ENCODE measurements at regions not wholly inside any gene's neighbourhood (a gene's known extent, or its start where the extent isn't known, plus 50 kb on each side); places are given as distances from the start of the nearest gene placed in this dataset.

- no peak for TF ChIP-seq JUNB (IDR thresholded peaks at IDR 0.05)
- no peak for TF ChIP-seq CTCF (IDR thresholded peaks at IDR 0.05)
- TF ChIP-seq CHD4 (IDR thresholded peaks at IDR 0.05; ENCODE audit: borderline replicate concordance), result no peak
- no peak for TF ChIP-seq POLR2A (IDR thresholded peaks at IDR 0.05; ENCODE audit: low read length)
- no peak for TF ChIP-seq HDAC2 (IDR thresholded peaks at IDR 0.05)
- no peak for TF ChIP-seq REST (IDR thresholded peaks at IDR 0.05)
- no peak for TF ChIP-seq RARB (CRISPR knock-in tag; IDR thresholded peaks at IDR 0.05)
- no peak for TF ChIP-seq EP300 (IDR thresholded peaks at IDR 0.05)
- TF ChIP-seq RAD21 (conservative IDR thresholded peaks at IDR 0.05 in 1 of 2, IDR thresholded peaks at IDR 0.05 in 1 of 2), result no peak
- TF ChIP-seq ELK1 (IDR thresholded peaks at IDR 0.05; ENCODE audit: low read depth, low read length), result no peak
- TF ChIP-seq EHMT2 (IDR thresholded peaks at IDR 0.05; ENCODE audit: low read depth), result no peak
- no peak for TF ChIP-seq KDM1A (IDR thresholded peaks at IDR 0.05; ENCODE audit: low read depth)
- TF ChIP-seq RNF2 (IDR thresholded peaks at IDR 0.05; ENCODE audit: borderline replicate concordance, low read depth), result no peak
- TF ChIP-seq GATA3 (IDR thresholded peaks at IDR 0.05; ENCODE audit: borderline replicate concordance), result no peak
Observed at GRCh38 chr2:40937284-40937683, 485.4 kb upstream of the SLC8A1 start.

All from A549 (cell line).